HEK293T (cell line): ENCODE measurements at regions not wholly inside any gene's neighbourhood (a gene's known extent, or its start where the extent isn't known, plus 50 kb on each side); places are given as distances from the start of the nearest gene placed in this dataset.

Experiments
- ARNT ChIP-seq: fragments of 450-650 bp; IDR thresholded peaks from 2 replicates; pipeline ENCODE4 v1.6.1; 2017; ENCODE audit warnings: mild to moderate bottlenecking
- BHLHE40 ChIP-seq: fragments of 450-650 bp; IDR thresholded peaks from 2 replicates; pipeline ENCODE4 v1.6.1; 2016; ENCODE audit warnings: mild to moderate bottlenecking, moderate library complexity, borderline replicate concordance
- CTBP1 ChIP-seq: fragments of 450-650 bp; IDR thresholded peaks from 2 replicates; pipeline ENCODE4 v1.6.1; 2016; ENCODE audit warnings: borderline replicate concordance
- ELF4 ChIP-seq: fragments of 450-650 bp; IDR thresholded peaks from 2 replicates; pipeline ENCODE4 v1.6.1; 2017; ENCODE audit warnings: antibody characterized with exemption
- FOXA1 ChIP-seq: fragments of 450-650 bp; IDR thresholded peaks from 2 replicates; pipeline ENCODE4 v1.6.1; 2016; ENCODE audit warnings: mild to moderate bottlenecking
- FOXK2 ChIP-seq: fragments of 450-650 bp; IDR thresholded peaks from 2 replicates; pipeline ENCODE4 v1.6.1; 2016; ENCODE audit warnings: mild to moderate bottlenecking
- FOXM1 ChIP-seq: fragments of 450-650 bp; IDR thresholded peaks from 2 replicates; pipeline ENCODE4 v1.6.1; 2017; ENCODE audit warnings: mild to moderate bottlenecking, borderline replicate concordance
- SP1 ChIP-seq: fragments of 450-650 bp; IDR thresholded peaks from 2 replicates; pipeline ENCODE4 v1.6.1; 2017
- TARDBP ChIP-seq: fragments of 450-650 bp; IDR thresholded peaks from 2 replicates; pipeline ENCODE4 v1.6.1; 2016

DNA sequence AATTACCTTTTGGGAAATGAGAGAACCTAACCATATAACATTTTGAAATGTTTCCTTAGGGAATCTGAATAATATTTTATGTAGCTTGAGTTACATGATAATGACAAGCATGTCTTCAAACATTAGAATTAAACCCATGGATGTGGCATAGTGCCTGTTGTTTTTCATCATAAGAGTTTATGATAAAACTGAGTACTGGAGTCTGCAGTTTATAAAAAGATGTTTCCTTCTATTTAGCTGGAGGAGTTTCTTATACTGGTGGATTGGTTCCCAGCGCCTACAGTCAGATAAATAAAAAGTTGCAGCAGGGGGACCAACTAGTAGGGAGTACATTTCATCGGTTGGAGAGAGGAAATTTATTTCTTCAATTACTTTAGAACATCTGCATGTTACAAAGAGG is 70.1 kb upstream of the PCDH18 start:
- no peak for TF ChIP-seq BHLHE40
- no peak for TF ChIP-seq CTBP1
- no peak for TF ChIP-seq ELF4
- no peak for TF ChIP-seq FOXK2
- TF ChIP-seq TARDBP, result no peak
- TF ChIP-seq SP1, result no peak
- TF ChIP-seq ARNT, result no peak
- TF ChIP-seq FOXA1, result no peak
- no peak for TF ChIP-seq FOXM1
